ENCODE measurements at regions not wholly inside any gene's neighbourhood (a gene's known extent, or its start where the extent isn't known, plus 50 kb on each side); places are given as distances from the start of the nearest gene placed in this dataset.

DNA sequence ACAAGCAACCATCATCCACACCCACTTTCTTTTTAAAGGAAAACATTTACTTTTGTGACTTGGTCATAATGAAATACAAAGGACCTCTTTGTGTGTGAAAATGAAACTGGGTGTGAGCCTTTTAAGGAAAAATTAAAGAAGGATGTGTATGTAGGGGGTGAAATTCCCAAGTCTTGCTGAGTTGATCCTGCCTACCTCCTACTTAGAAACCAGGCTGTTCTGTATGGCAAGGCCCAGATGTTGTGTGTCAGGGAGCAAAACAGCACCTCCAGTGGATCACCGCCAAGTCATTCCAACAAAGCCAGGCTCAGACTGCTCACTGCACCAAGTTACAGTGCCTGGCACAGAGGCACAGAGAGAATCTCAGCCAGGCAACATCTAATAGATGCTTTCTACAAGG lies 198.5 kb upstream of the FBN2 start:
- Histone ChIP-seq H3K9ac (no peak overlapping the region), H3K4me3 (IDR thresholded peaks at IDR 0.05; ENCODE audit: insufficient read depth, low read depth, low read length) (no peak overlapping the region), H3K4me1 (ENCODE audit: low read depth, poor library complexity, severe bottlenecking) (no peaks in the 10 kb centered on the region), H2AFZ (ENCODE audit: low read depth) (no peak overlapping the region), H3K79me2 (ENCODE audit: insufficient read depth, low read depth) (no peaks in the 10 kb centered on the region), H3K27me3 (ENCODE audit: insufficient read depth, low read depth) (no peaks in the 10 kb centered on the region), H4K20me1 (ENCODE audit: insufficient read depth) (no peaks in the 10 kb centered on the region), H3K27ac (no peak overlapping the region), H3K36me3 (ENCODE audit: insufficient read depth) (no peaks in the 10 kb centered on the region), H3K4me2 (no peak overlapping the region)
- TF ChIP-seq, protein P1, sequence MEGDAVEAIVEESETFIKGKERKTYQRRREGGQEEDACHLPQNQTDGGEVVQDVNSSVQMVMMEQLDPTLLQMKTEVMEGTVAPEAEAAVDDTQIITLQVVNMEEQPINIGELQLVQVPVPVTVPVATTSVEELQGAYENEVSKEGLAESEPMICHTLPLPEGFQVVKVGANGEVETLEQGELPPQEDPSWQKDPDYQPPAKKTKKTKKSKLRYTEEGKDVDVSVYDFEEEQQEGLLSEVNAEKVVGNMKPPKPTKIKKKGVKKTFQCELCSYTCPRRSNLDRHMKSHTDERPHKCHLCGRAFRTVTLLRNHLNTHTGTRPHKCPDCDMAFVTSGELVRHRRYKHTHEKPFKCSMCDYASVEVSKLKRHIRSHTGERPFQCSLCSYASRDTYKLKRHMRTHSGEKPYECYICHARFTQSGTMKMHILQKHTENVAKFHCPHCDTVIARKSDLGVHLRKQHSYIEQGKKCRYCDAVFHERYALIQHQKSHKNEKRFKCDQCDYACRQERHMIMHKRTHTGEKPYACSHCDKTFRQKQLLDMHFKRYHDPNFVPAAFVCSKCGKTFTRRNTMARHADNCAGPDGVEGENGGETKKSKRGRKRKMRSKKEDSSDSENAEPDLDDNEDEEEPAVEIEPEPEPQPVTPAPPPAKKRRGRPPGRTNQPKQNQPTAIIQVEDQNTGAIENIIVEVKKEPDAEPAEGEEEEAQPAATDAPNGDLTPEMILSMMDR (conservative IDR thresholded peaks at IDR 0.05; ENCODE audit: low read depth, low read length) = no peak

DNA sequence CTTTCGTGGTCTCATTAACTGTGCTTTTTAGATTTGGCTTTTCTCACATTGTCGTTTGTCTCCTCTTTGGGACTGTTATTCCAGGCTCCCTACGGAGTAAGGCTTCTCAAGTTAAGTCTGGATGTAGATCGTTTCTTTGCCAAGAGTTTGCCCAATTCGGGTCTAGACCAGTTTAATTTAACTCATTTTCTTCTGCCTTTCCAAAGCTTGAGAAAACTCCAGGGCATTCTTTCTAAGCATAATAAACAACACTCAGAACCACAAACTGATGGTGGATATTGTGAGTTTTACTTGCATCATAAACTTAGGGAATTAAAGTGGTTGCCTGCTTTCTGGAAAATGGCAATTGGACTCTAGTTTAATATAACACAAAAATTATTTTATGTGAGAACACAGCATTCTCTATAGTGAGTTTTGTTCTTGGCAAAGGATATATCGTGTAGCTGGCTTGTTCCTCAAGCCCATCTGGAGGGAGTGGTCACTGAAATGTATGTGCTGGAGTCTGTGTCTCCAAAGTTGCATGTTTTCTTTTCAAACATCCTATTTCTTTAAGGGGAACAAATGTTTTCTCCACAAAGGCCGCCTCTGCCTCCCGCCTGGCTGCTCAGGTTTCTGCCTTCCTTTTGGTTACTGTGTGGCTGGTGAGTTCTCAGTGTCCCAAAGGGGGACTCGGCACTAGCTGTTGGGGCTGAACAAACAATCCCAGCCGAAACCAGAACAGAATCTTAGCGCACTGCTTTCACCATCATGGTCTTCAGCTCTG lies 211.3 kb upstream of the FBN2 start:
- TF ChIP-seq, protein P1 (conservative IDR thresholded peaks at IDR 0.05; ENCODE audit: low read depth, low read length) = no peak
- Histone ChIP-seq H4K20me1 (ENCODE audit: insufficient read depth) (no peaks in the 10 kb centered on the region), H3K4me3 (IDR thresholded peaks at IDR 0.05; ENCODE audit: insufficient read depth, low read depth, low read length) (no peak overlapping the region), H3K36me3 (ENCODE audit: insufficient read depth) (no peaks in the 10 kb centered on the region; the same call in 1 of the 2 replicates), H3K79me2 (ENCODE audit: insufficient read depth, low read depth) (no peaks in the 10 kb centered on the region), H3K4me2 (no peak overlapping the region), H2AFZ (ENCODE audit: low read depth) (no peak overlapping the region), H3K4me1 (ENCODE audit: low read depth, poor library complexity, severe bottlenecking) (no peaks in the 10 kb centered on the region), H3K27ac (no peak overlapping the region), H3K9ac (no peak overlapping the region), H3K27me3 (ENCODE audit: insufficient read depth, low read depth) (no peaks in the 10 kb centered on the region)

DNA sequence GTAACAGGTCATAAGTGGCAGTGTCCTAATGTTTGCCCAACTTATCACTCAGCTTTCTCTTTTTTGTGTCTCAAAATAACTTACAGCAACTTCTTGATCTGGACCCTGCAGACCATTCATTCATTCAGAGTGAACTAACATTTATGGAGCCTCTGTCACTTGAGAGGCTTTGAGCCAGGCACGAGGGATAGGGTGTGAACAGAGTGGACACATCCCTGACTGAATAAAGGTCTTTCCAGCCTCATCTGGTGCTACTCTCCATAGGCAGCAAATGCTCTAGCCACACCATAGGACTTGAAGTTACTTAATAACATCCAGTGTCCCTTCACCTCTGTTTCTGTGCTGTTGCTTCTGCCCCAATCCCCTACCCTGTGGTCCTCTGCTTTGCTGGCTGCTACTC lies 212.1 kb upstream of the FBN2 start:
- Histone ChIP-seq H3K9ac (no peak overlapping the region), H3K27me3 (ENCODE audit: insufficient read depth, low read depth) (no peaks in the 10 kb centered on the region), H3K4me2 (no peak overlapping the region), H3K79me2 (ENCODE audit: insufficient read depth, low read depth) (no peaks in the 10 kb centered on the region), H3K4me1 (ENCODE audit: low read depth, poor library complexity, severe bottlenecking) (no peaks in the 10 kb centered on the region), H3K36me3 (ENCODE audit: insufficient read depth) (no peaks in the 10 kb centered on the region), H4K20me1 (ENCODE audit: insufficient read depth) (no peaks in the 10 kb centered on the region), H2AFZ (ENCODE audit: low read depth) (no peak overlapping the region), H3K27ac (no peak overlapping the region), H3K4me3 (IDR thresholded peaks at IDR 0.05; ENCODE audit: insufficient read depth, low read depth, low read length) (no peak overlapping the region)
- TF ChIP-seq, protein P1 (conservative IDR thresholded peaks at IDR 0.05; ENCODE audit: low read depth, low read length) = no peak

DNA sequence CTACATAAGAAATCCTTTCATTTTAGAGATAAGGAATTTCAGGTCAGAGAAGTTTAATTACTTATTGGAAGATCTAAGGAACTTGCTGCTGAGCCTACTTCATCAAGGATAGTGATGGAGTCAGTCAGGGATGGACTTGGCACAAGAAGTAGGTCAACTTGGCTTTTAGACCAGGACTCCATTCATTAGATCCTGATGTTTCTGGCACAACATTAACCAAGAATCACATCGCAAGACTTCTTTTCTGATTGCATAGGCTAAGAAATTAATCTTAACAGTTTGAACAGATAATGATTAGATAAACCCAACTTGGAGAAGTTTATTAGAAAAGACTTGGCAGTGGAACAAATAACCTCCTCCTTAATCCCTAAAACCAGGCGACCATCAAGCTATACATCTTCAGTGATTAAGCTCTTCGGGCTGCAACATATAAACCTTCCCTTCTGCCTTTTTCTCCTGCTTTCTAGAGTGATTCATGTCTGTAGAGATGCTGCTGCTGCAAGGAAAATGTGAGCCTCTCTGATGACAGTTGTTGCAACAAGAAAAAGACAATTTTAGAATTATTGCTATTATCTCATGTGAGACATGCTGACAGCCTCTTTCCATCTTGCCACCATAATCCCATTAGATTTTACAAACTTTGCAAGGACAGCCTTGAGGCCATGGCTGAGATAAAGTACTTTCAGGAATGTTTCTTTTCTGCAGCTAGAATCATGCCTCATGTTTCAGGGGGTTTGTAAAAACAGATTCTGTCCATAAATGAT lies 207.9 kb upstream of the SLC27A6 start:
- no peak overlapping the region for H2AFZ ChIP-seq (ENCODE audit: low read depth)
- no peak overlapping the region for H3K9ac ChIP-seq
- TF ChIP-seq, protein P1 (conservative IDR thresholded peaks at IDR 0.05; ENCODE audit: low read depth, low read length) = no peak
- no peak overlapping the region for H3K4me2 ChIP-seq
- H3K27me3 ChIP-seq (ENCODE audit: insufficient read depth, low read depth) = no peaks in the 10 kb centered on the region
- H3K36me3 ChIP-seq (ENCODE audit: insufficient read depth) = no peaks in the 10 kb centered on the region
- H3K27ac ChIP-seq = no peak overlapping the region
- H3K4me3 ChIP-seq (IDR thresholded peaks at IDR 0.05; ENCODE audit: insufficient read depth, low read depth, low read length) = no peak overlapping the region
- no peaks in the 10 kb centered on the region for H4K20me1 ChIP-seq (ENCODE audit: insufficient read depth)
- H3K79me2 ChIP-seq (ENCODE audit: insufficient read depth, low read depth) = no peaks in the 10 kb centered on the region
- no peaks in the 10 kb centered on the region for H3K4me1 ChIP-seq (ENCODE audit: low read depth, poor library complexity, severe bottlenecking)
